H9 (cell line): ENCODE measurements at regions not wholly inside any gene's neighbourhood (a gene's known extent, or its start where the extent isn't known, plus 50 kb on each side); places are given as distances from the start of the nearest gene placed in this dataset.

Source experiments
- DNase-seq: peaks from one replicate; pipeline ENCODE4 v3.0.0-alpha.2; 2017
- H2AFZ ChIP-seq: one replicate; pipeline ENCODE4 v1.6.1; 2013; ENCODE audit warnings: mild to moderate bottlenecking, low read length, control low read depth, moderate library complexity
- H2AK5ac ChIP-seq: 2 replicates; pipeline ENCODE4 v1.6.1; 2013; ENCODE audit warnings: low read length, control low read depth, mixed read lengths; ENCODE audit not compliant: insufficient read length
- H2BK120ac ChIP-seq: one replicate; pipeline ENCODE4 v1.6.1; 2013; ENCODE audit warnings: low read depth, mild to moderate bottlenecking, low read length, control low read depth, inconsistent platforms; ENCODE audit not compliant: poor library complexity, severe bottlenecking
- H2BK12ac ChIP-seq: 2 replicates; pipeline ENCODE4 v1.6.1; 2013; ENCODE audit warnings: low read length, control low read depth, mixed read lengths, low read depth; ENCODE audit not compliant: insufficient read length
- H2BK15ac ChIP-seq: 2 replicates; pipeline ENCODE4 v1.6.1; 2013; ENCODE audit warnings: low read depth, low read length, control low read depth
- H2BK20ac ChIP-seq: one replicate; pipeline ENCODE4 v1.6.1; 2013; ENCODE audit warnings: low read depth, mild to moderate bottlenecking, low read length, control low read depth, inconsistent platforms; ENCODE audit not compliant: poor library complexity, severe bottlenecking
- H2BK5ac ChIP-seq: 2 replicates; pipeline ENCODE4 v1.6.1; 2013; ENCODE audit warnings: low read length, control low read depth, mixed read lengths; ENCODE audit not compliant: insufficient read length
- H3K14ac ChIP-seq: 2 replicates; pipeline ENCODE4 v1.6.1; 2013; ENCODE audit warnings: low read length, control low read depth; ENCODE audit not compliant: insufficient read depth
- H3K18ac ChIP-seq: 2 replicates; pipeline ENCODE4 v1.6.1; 2013; ENCODE audit warnings: low read depth, mild to moderate bottlenecking, mixed read lengths, low read length, control low read depth; ENCODE audit not compliant: insufficient read length
- H3K23ac ChIP-seq: 2 replicates; pipeline ENCODE4 v1.6.1; 2013; ENCODE audit warnings: low read length, control low read depth, mixed read lengths, low read depth; ENCODE audit not compliant: insufficient read length
- H3K23me2 ChIP-seq: 2 replicates; pipeline ENCODE4 v1.6.1; 2013; ENCODE audit warnings: low read depth, mild to moderate bottlenecking, mixed read lengths, low read length, control low read depth; ENCODE audit not compliant: insufficient read length, poor library complexity, severe bottlenecking
- H3K27ac ChIP-seq: 2 replicates; pipeline ENCODE4 v1.5.1; 2013; ENCODE audit warnings: low read length, control low read depth, mixed read lengths, low read depth; ENCODE audit not compliant: insufficient read length
- H3K27me3 ChIP-seq: 2 replicates; pipeline ENCODE4 v1.6.1; 2013; ENCODE audit warnings: low read length, control low read depth, inconsistent platforms; ENCODE audit not compliant: insufficient read depth
- H3K4ac ChIP-seq: 2 replicates; pipeline ENCODE4 v1.6.1; 2013; ENCODE audit warnings: low read depth, mild to moderate bottlenecking, control low read depth, inconsistent platforms, low read length, moderate library complexity
- H3K4me1 ChIP-seq: 2 replicates; pipeline ENCODE4 v1.6.1; 2013; ENCODE audit warnings: low read length, control low read depth, inconsistent platforms; ENCODE audit not compliant: insufficient read depth
- H3K4me2 ChIP-seq: 2 replicates; pipeline ENCODE4 v1.6.1; 2013; ENCODE audit warnings: low read length, control low read depth, mixed read lengths; ENCODE audit not compliant: insufficient read length, insufficient read depth
- H3K56ac ChIP-seq: 2 replicates; pipeline ENCODE4 v1.6.1; 2013; ENCODE audit warnings: low read depth, mild to moderate bottlenecking, mixed read lengths, low read length, control low read depth; ENCODE audit not compliant: insufficient read length
- H3K79me1 ChIP-seq: 2 replicates; pipeline ENCODE4 v1.6.1; 2013; ENCODE audit warnings: low read depth, mild to moderate bottlenecking, moderate library complexity, low read length, control low read depth, inconsistent platforms; ENCODE audit not compliant: insufficient read depth, poor library complexity, severe bottlenecking
- H3K79me2 ChIP-seq: 2 replicates; pipeline ENCODE4 v1.6.1; 2013; ENCODE audit warnings: low read length, control low read depth, inconsistent platforms; ENCODE audit not compliant: insufficient read depth
- H3K9ac ChIP-seq: 2 replicates; pipeline ENCODE4 v1.6.1; 2013; ENCODE audit warnings: low read length, control low read depth, mixed read lengths; ENCODE audit not compliant: insufficient read length; ENCODE audit errors: extremely low read depth
- H3K9me3 ChIP-seq: one replicate; pipeline ENCODE4 v1.6.1; 2013; ENCODE audit warnings: low read depth, low read length, inconsistent platforms; ENCODE audit not compliant: control insufficient read depth
- H3T11ph ChIP-seq: one replicate; pipeline ENCODE4 v1.6.1; 2013; ENCODE audit warnings: mild to moderate bottlenecking, low read length, control low read depth, inconsistent platforms
- H4K20me1 ChIP-seq: one replicate; pipeline ENCODE4 v1.6.1; 2013; ENCODE audit not compliant: control insufficient read depth, insufficient read length, insufficient read depth
- H4K5ac ChIP-seq: 2 replicates; pipeline ENCODE4 v1.6.1; 2013; ENCODE audit warnings: low read depth, mild to moderate bottlenecking, mixed read lengths, low read length, control low read depth; ENCODE audit not compliant: insufficient read length
- H4K8ac ChIP-seq: replicated peaks from 2 replicates; pipeline ENCODE4 v1.6.1; 2013; ENCODE audit warnings: low read length, control low read depth, mixed read lengths, low read depth; ENCODE audit not compliant: insufficient read length
- H4K91ac ChIP-seq: 2 replicates; pipeline ENCODE4 v1.6.1; 2013; ENCODE audit warnings: low read depth, mild to moderate bottlenecking, moderate library complexity, mixed read lengths, low read length, control low read depth; ENCODE audit not compliant: insufficient read length
- H3K27ac Mint-ChIP-seq, 3 experiments: 2 replicates in 2 of 3; 3 replicates in 1 of 3; pipeline ENCODE4 v1.8.0; 2020 to 2021; ENCODE audit warnings: mixed read lengths in 3 of 3, mild to moderate bottlenecking in 1 of 3, moderate library complexity in 1 of 3
- H3K27me3 Mint-ChIP-seq: 2 replicates; pipeline ENCODE4 v1.8.0; 2021; ENCODE audit warnings: low read depth, mild to moderate bottlenecking, moderate library complexity, mixed read lengths
- H3K36me3 Mint-ChIP-seq, 3 experiments: 2 replicates in 2 of 3; 3 replicates in 1 of 3; pipeline ENCODE4 v1.8.0; 2020 to 2021; ENCODE audit warnings: low read depth in 3 of 3, mixed read lengths in 3 of 3; ENCODE audit not compliant: insufficient read depth in 1 of 3
- H3K4me1 Mint-ChIP-seq, 2 experiments: 2 replicates each; pipeline ENCODE4 v1.8.0; 2020; ENCODE audit warnings: mixed read lengths in 2 of 2
- H3K4me3 Mint-ChIP-seq, 2 experiments: 2 replicates in 1 of 2; 3 replicates in 1 of 2; pipeline ENCODE4 v1.8.0; 2020 to 2021; ENCODE audit warnings: mild to moderate bottlenecking in 2 of 2, mixed read lengths in 2 of 2, moderate library complexity in 1 of 2
- H3K9me3 Mint-ChIP-seq, 2 experiments: 2 replicates in 1 of 2; 3 replicates in 1 of 2; pipeline ENCODE4 v1.8.0; 2020; ENCODE audit warnings: mild to moderate bottlenecking in 2 of 2, mixed read lengths in 2 of 2, moderate library complexity in 1 of 2
- CTCF ChIP-seq: fragments of 200-600 bp; sonication (generic); conservative IDR thresholded peaks from 3 replicates; pipeline ENCODE4 v1.8.0; 2021; ENCODE audit warnings: antibody characterized with exemption, mild to moderate bottlenecking
- WGBS: extraction: QIAGEN DNeasy Blood & Tissue Kit; methylation state at CpG from one replicate; pipeline ENCODE4 v1.1.7; 2013; ENCODE audit warnings: missing lambda C conversion rate, low lambda C conversion rate, mixed read lengths; ENCODE audit not compliant: insufficient read length; ENCODE audit errors: extremely low coverage; 5-methylcytosine and 5-hydroxymethylcytosine counted together

DNA sequence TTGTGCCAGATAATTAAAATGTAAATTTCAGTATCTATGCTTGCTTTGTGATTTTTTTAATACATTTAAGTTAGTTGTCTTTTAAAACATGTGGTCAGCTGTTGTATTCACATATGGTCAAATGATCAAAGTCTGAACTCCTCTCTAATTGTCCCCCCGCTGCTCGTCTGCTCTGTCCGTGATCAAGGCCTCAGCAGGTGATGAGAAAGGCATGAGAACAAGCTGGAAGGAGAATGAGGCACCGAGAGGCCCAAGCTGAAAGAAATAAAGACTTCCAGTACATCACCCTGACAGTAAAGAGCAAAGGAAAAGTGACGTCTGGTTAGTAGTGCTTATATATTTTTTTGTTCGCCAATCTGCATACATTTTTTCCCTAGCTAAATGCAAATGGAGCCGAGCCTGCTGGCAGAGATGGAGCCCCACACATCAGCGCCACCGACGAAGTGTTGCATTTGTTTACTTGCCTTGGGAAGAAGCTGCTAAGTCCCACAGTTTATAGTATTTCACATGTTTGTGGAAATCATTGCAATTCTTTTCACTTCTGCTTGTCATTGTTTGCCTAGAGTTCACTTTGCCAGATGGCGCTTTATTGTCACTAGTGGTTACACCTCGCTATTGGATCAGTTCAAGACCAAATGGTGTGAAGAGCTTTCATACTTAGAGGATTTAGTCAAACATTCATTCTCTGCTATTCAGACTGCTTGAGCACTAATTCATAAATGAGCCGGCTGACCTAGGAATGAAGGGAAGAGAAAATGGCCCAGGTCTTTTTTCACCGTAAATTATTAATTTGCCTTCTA is 181.5 kb downstream of the ZIC3 start:
- Mint-ChIP-seq H3K27ac (peak overlapping the region in 2 of 3 experiments; percentile 95; a peak in 5 of 7 replicates), H3K27me3 (no peaks in the 10 kb centered on the region; the same call in 1 of the 2 replicates), H3K4me1 (peaks cover 65 to 83% of the 10 kb centered on the region in 2 experiments), H3K36me3 (peaks cover 0 to 2% (median 0%) of the 10 kb centered on the region in 3 experiments; a peak in 2 of 7 replicates), H3K4me3 (peak overlapping the region; percentile 37 to 38), H3K9me3 (peaks cover 0 to 34% of the 10 kb centered on the region in 2 experiments; a peak in 2 of 5 replicates)
- no peak overlapping the region for H2AK5ac ChIP-seq
- H3K4ac ChIP-seq = no peak overlapping the region
- no peak overlapping the region for H3K14ac ChIP-seq
- no peaks in the 10 kb centered on the region for H3K23me2 ChIP-seq
- H3K4me1 ChIP-seq = peaks cover 15% of the 10 kb centered on the region; the same call in 1 of the 2 replicates
- H3K9me3 ChIP-seq = no peaks in the 10 kb centered on the region
- H2BK12ac ChIP-seq = no peak overlapping the region
- no peaks in the 10 kb centered on the region for H3K27me3 ChIP-seq
- H3K79me2 ChIP-seq = no peaks in the 10 kb centered on the region
- DNase-seq = peak; percentile 62
- H4K8ac ChIP-seq = no peak overlapping the region
- no peak overlapping the region for H3T11ph ChIP-seq
- no CpG with 5 or more reads among the region's 14 CpGs for WGBS
- H2BK15ac ChIP-seq = no peak overlapping the region
- no peak overlapping the region for H2BK20ac ChIP-seq
- no peak overlapping the region for H2AFZ ChIP-seq
- no peak overlapping the region for H4K5ac ChIP-seq
- H4K20me1 ChIP-seq = no peaks in the 10 kb centered on the region
- no peak overlapping the region for H2BK120ac ChIP-seq
- no peak overlapping the region for H3K23ac ChIP-seq
- H3K18ac ChIP-seq = no peak overlapping the region
- H2BK5ac ChIP-seq = no peak overlapping the region
- peak overlapping the region; percentile 55 for H3K4me2 ChIP-seq
- H4K91ac ChIP-seq = no peak overlapping the region
- no peak for TF ChIP-seq CTCF
- H3K79me1 ChIP-seq = no peaks in the 10 kb centered on the region
- no peak overlapping the region for H3K56ac ChIP-seq
- no peak overlapping the region for H3K9ac ChIP-seq
- H3K27ac ChIP-seq = peak overlapping the region; percentile 79
